HG03469 (cell line): ENCODE measurements at regions not wholly inside any gene's neighbourhood (a gene's known extent, or its start where the extent isn't known, plus 50 kb on each side); places are given as distances from the start of the nearest gene placed in this dataset.
A peak's percentile ranks its signal among the peaks of the same experiment; 100 is the strongest.

Experiments used
- ATAC-seq: cut with Tn5 transposase; IDR thresholded peaks from one replicate; pipeline ENCODE4 v1.9.1; 2021; ENCODE audit warnings: mild to moderate bottlenecking, moderate library complexity, moderate number of reproducible peaks; ENCODE audit not compliant: unreplicated experiment

DNA sequence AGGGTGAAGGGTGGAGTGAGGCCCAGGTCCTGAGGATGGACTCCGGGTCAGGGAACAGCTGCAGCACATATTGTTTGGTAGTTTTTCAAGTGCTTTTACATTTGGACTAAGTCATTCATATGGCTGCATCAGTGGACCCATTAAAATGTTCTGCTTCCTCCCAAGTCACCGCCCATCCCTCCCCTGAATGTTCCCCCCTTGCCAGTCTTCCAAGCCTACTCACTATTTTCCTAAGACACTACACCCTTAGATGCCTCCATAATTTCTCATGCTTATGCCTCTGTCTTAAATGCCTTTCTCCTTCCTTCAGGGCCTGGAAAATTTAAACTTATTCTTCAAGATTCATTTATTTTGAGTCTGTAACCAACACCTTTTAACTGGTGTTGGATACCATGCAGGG is 86.6 kb upstream of the NR4A3 start:
- ATAC-seq = no peak

GRCh38 chr9:99736291-99736690 is 85.4 kb upstream of the NR4A3 start:
- ATAC-seq = no peak

- no peak for ATAC-seq
Observed at GRCh38 chr9:99737649-99738048, 84.0 kb upstream of the NR4A3 start.

DNA sequence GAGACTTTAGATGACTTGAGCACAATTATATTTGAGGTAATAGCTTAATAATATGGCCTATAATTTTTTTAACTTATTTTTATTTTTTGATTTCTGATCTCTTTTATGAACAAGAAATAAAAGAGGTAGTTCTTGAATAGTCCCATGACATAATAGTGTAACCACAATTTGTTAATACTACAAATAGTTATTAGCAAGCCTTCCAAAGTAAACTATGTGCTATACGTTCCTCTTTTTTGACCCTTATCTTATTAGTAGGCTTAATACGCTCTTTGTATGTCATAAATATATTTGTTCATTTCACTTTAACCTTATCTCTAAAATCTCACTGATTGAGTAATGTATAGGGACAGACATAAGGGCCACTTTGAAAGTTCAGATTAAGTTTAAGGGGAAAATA is 78.7 kb upstream of the NR4A3 start:
- no peak for ATAC-seq

DNA sequence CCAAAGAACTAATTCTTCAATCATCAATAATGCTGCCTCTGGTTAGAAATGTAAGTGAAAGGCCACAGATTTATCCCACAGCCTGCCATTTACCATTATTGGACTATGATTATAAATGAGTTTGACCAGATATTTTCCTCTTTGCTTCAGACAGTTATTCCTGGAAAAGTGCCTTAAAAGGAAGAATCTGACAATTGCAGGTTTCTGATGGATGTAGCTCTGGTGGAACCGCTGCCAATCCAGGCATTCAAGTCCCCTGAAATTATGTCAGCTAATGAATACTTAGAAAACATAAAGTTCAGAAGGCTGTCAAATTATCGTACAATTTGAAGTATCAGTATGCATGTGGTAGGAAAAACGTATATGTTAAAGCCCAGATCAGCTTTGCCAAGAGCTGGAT is 78.2 kb upstream of the NR4A3 start:
- no peak for ATAC-seq

DNA sequence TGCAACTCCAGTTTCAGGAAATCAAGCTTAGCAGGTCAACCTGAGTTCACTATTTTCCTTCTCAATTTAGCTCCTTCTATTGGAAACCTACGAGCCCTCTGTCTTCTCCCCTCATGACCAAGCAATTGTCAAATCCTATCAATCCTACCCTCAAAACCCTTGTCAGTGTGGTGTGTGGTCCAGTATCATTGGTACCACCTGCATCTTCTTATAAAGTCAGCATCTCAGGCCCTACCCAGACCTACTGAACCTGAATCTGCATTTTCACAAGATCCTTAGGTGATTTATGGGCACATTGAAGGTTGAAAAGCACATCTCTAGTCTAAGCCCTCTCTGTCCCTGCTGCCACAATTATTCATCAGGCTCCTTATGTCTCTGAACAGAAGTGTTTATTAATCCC is 77.6 kb upstream of the NR4A3 start:
- no peak for ATAC-seq

DNA sequence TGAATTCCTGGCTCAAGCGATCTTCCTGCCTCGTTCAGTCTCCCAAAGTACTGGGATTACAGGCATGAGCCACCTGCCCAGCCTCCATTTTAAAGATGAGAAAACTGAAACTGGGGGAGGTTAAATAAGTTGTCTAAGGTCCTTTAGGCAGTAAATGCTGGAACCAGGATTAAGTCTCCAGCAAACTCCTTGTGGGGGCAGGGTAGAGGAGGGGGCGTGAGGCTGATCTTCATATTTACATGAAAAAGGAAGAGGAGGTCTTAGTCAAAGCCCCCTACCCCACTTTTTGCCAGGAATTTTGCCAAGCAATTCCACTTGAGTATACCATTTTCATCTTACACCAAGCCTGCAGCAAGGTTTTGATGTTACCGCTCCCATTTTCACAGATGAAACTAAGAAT is 76.6 kb upstream of the NR4A3 start:
- no peak for ATAC-seq

DNA sequence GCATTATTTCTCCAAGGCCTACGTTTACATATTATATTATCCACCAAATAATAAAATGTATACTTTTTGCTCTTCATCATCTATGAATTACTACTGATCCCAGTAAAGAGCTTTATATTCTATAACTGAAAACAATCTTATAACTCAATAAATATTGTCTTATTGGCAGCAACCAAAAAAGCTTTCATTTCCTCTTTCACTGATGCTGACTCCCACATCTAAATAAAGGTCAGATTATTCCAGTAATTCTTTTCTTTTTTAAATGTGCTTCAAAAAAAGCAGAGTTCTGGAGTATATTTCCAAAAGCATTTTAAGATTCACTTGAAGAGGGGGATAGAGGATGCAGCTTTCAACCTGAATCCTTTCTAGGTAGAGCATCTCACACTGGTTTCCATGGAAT is 75.3 kb upstream of the NR4A3 start:
- no peak for ATAC-seq

DNA sequence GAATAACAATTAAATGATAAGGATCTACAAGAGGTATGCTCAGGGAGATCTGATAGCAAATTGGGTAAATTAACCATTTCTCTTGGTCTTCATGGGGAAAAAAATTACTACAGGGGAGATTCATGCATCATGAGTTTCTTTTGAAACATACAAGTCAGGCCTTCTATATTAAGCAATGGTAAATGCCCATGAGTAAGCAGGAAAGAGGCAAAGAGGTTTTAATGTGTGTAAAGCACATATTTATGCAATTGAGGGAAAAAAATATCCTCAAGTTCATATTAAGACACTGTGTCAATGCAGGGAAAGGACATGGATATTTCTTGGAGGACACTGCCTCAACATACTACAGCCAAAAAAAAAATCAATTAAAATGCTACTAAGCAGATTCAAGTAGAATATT is 73.4 kb upstream of the NR4A3 start:
- ATAC-seq = no peak

- no peak for ATAC-seq
Observed at GRCh38 chr9:99748676-99749075, 73.0 kb upstream of the NR4A3 start.

GRCh38 chr9:99749641-99750040 is 72.0 kb upstream of the NR4A3 start:
- no peak for ATAC-seq

- ATAC-seq = no peak
Observed at GRCh38 chr9:99750526-99750925, 71.2 kb upstream of the NR4A3 start.

- no peak for ATAC-seq
Observed at GRCh38 chr9:99752417-99753109, 69.1 kb upstream of the NR4A3 start.

DNA sequence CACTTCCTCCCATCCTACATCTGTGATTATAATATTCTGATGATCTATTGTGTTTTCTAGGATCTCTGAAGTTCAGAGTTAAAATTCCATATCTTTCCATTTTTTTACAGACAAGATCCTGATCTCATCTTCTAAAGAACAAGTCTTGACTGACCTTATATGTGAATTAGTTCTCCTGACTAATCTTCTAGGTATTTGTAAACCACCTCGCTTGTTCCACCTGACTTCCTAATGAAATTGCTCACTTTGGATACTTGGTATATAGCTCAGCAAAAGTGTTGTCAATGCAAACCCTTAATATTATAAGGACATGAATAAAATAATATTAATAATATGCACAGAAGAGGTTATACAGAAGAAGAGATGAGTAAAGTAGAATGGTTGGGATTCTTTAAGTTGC is 68.2 kb upstream of the NR4A3 start:
- ATAC-seq = no peak

DNA sequence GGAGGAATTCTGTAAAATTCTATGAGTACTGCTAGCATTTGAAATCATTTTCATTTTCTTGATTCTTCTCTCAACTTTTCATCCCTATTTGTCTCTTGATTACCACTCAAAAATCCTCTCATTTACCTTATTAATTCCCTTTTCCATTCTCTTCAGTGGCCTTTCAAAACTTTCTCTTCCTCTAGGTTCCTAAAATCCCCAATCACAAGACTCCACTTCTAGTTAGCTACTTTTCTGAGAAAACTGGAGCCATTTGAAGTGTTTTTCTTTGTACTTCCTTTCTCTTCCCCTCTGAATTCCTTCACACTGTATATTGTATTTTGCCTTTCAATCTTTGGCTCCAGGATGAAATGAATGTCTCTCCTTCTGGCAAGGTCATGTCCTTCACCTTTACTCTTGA is 61.3 kb upstream of the NR4A3 start:
- ATAC-seq = no peak

DNA sequence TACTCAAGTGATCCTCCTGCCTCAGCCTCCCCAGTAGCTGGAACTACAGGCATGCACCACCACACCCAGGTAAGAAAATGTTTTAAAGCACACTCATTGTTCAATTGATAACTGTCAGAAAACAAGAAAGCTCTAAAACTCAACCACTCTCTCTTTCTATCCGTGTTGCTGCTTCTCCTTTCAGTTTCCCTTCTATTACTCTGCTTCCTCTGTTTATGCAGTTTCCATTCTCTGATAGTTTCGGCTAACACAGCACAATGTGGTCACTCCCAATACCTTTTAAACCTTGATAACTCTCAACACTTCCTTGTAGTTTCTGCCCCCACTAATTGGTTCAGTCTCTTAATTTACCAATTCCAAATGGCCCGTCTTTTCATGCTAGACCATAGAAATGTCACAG is 59.2 kb upstream of the NR4A3 start:
- peak; percentile 96 for ATAC-seq
